ENCODE measurements at regions not wholly inside any gene's neighbourhood (a gene's known extent, or its start where the extent isn't known, plus 50 kb on each side); places are given as distances from the start of the nearest gene placed in this dataset.

DNA sequence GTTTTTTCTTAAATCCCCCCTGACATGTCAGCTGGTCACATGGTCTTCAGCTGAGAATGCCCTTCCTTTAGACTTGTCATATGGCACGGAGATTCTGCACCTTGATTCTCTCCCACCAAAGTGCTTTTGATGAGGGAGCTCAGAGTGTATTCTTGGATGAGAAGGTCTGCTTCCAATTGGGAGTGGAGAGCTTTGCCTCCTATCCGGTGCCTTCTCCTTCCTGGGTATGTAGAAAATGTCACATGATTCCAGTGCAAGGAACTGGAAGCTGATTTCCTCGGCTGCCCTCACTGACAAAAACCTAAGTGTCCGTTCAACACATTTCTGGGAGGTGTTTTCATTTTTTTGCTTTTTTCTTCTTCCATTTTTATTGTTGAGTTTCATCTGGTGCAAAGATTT lies 197.2 kb downstream of the TFAP2C start:
- TF ChIP-seq, protein P1, sequence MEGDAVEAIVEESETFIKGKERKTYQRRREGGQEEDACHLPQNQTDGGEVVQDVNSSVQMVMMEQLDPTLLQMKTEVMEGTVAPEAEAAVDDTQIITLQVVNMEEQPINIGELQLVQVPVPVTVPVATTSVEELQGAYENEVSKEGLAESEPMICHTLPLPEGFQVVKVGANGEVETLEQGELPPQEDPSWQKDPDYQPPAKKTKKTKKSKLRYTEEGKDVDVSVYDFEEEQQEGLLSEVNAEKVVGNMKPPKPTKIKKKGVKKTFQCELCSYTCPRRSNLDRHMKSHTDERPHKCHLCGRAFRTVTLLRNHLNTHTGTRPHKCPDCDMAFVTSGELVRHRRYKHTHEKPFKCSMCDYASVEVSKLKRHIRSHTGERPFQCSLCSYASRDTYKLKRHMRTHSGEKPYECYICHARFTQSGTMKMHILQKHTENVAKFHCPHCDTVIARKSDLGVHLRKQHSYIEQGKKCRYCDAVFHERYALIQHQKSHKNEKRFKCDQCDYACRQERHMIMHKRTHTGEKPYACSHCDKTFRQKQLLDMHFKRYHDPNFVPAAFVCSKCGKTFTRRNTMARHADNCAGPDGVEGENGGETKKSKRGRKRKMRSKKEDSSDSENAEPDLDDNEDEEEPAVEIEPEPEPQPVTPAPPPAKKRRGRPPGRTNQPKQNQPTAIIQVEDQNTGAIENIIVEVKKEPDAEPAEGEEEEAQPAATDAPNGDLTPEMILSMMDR (IDR thresholded peaks at IDR 0.05), result no peak
- no peak for TF ChIP-seq POLR2A (IDR thresholded peaks at IDR 0.05)
- TF ChIP-seq POLR2AphosphoS5 (IDR thresholded peaks at IDR 0.05), result no peak
- no peak for TF ChIP-seq EP300 (IDR thresholded peaks at IDR 0.05)

All from suprapubic skin (tissue), 4 donors.